HEK293 (cell line): ENCODE measurements at regions not wholly inside any gene's neighbourhood (a gene's known extent, or its start where the extent isn't known, plus 50 kb on each side); places are given as distances from the start of the nearest gene placed in this dataset.

Source experiments
- CTCF ChIA-PET: fragments of 350-600 bp; formaldehyde crosslinking; extraction: SDS; loops from one replicate; lab custom pipeline; 2021; ENCODE audit warnings: antibody characterized with exemption; lab: Yijun Ruan, JAX
- POLR2A ChIA-PET: fragments of 300-600 bp; formaldehyde crosslinking; extraction: SDS; loops from one replicate; lab custom pipeline; 2020; ENCODE audit warnings: antibody characterized with exemption, inconsistent platforms; lab: Yijun Ruan, JAX
- H3K27ac ChIP-seq: fragments of 200-500 bp; sonication (Bioruptor generic); 2 replicates; pipeline ENCODE4 v1.5.1; 2014; ENCODE audit warnings: low read depth, low read length, control low read depth, inconsistent platforms; ENCODE audit errors: extremely low read depth
- H3K36me3 ChIP-seq, 2 experiments: fragments of 200-500 bp in 1 of 2; sonication (Bioruptor generic) in 1 of 2; 1 replicate in 1 of 2; 2 replicates in 1 of 2; pipeline ENCODE4 v1.5.1; 2014 to 2017; ENCODE audit warnings: inconsistent platforms in 2 of 2, low read length in 2 of 2; ENCODE audit not compliant: control insufficient read depth in 2 of 2, insufficient read depth in 1 of 2
- H3K4me1 ChIP-seq: fragments of 200-500 bp; sonication (Bioruptor generic); 2 replicates; pipeline ENCODE4 v1.5.1; 2014; ENCODE audit warnings: mild to moderate bottlenecking, low read length, inconsistent platforms; ENCODE audit not compliant: control insufficient read depth, insufficient read depth
- H3K4me3 ChIP-seq: 2 replicates; pipeline ENCODE4 v1.5.1; 2011; ENCODE audit warnings: low read depth, mild to moderate bottlenecking, control low read depth, low read length, moderate library complexity
- H3K9me3 ChIP-seq: fragments of 200-500 bp; sonication (Bioruptor generic); 2 replicates; pipeline ENCODE4 v1.5.1; 2014; ENCODE audit warnings: low read depth, low read length, inconsistent platforms; ENCODE audit not compliant: control insufficient read depth, insufficient read depth
- FEZF1 ChIP-seq: fragments of 450-650 bp; formaldehyde crosslinking; IDR thresholded peaks from 2 replicates; pipeline ENCODE4 v1.5.1; 2016; ENCODE audit warnings: missing biosample characterization, missing genetic modification characterization
- GLI4 ChIP-seq: fragments of 450-650 bp; formaldehyde crosslinking; IDR thresholded peaks from 2 replicates; pipeline ENCODE4 v1.5.1; 2016; ENCODE audit warnings: missing biosample characterization, missing genetic modification characterization
- INSM2 ChIP-seq: fragments of 450-650 bp; formaldehyde crosslinking; IDR thresholded peaks from 2 replicates; pipeline ENCODE4 v1.5.1; 2016; ENCODE audit warnings: missing biosample characterization, missing genetic modification characterization
- KLF1 ChIP-seq: fragments of 450-650 bp; formaldehyde crosslinking; IDR thresholded peaks from 2 replicates; pipeline ENCODE4 v1.5.1; 2016; ENCODE audit warnings: missing biosample characterization, missing genetic modification characterization
- TSHZ1 ChIP-seq: fragments of 450-650 bp; formaldehyde crosslinking; IDR thresholded peaks from 2 replicates; pipeline ENCODE4 v1.5.1; 2016; ENCODE audit warnings: missing biosample characterization, missing genetic modification characterization, borderline replicate concordance
- ZBTB10 ChIP-seq: fragments of 450-650 bp; formaldehyde crosslinking; IDR thresholded peaks from 2 replicates; pipeline ENCODE4 v1.5.1; 2016; ENCODE audit warnings: missing biosample characterization, missing genetic modification characterization
- ZNF114 ChIP-seq: fragments of 450-650 bp; formaldehyde crosslinking; IDR thresholded peaks from 2 replicates; pipeline ENCODE4 v1.5.0; 2017; ENCODE audit warnings: missing biosample characterization, missing genetic modification characterization
- ZNF121 ChIP-seq: fragments of 450-650 bp; formaldehyde crosslinking; IDR thresholded peaks from 2 replicates; pipeline ENCODE4 v1.5.1; 2016; ENCODE audit warnings: missing biosample characterization, missing genetic modification characterization
- ZNF157 ChIP-seq: fragments of 450-650 bp; formaldehyde crosslinking; IDR thresholded peaks from 2 replicates; pipeline ENCODE4 v1.5.1; 2016; ENCODE audit warnings: missing biosample characterization, missing genetic modification characterization
- ZNF18 ChIP-seq: fragments of 450-650 bp; formaldehyde crosslinking; IDR thresholded peaks from 2 replicates; pipeline ENCODE4 v1.5.1; 2016; ENCODE audit warnings: missing biosample characterization, missing genetic modification characterization
- ZNF214 ChIP-seq: fragments of 450-650 bp; formaldehyde crosslinking; IDR thresholded peaks from 2 replicates; pipeline ENCODE4 v1.5.1; 2017; ENCODE audit warnings: missing biosample characterization, mild to moderate bottlenecking, missing genetic modification characterization, borderline replicate concordance
- ZNF37A ChIP-seq: fragments of 450-650 bp; IDR thresholded peaks from 2 replicates; pipeline ENCODE4 v1.5.1; 2018; ENCODE audit warnings: missing biosample characterization, missing genetic modification characterization
- ZNF596 ChIP-seq: fragments of 450-650 bp; IDR thresholded peaks from 2 replicates; pipeline ENCODE4 v1.5.0; 2018; ENCODE audit warnings: missing biosample characterization, mild to moderate bottlenecking, missing genetic modification characterization, moderate library complexity
- ZNF624 ChIP-seq: fragments of 450-650 bp; formaldehyde crosslinking; IDR thresholded peaks from 2 replicates; pipeline ENCODE4 v1.5.1; 2017; ENCODE audit warnings: missing biosample characterization, missing genetic modification characterization
- ZNF670 ChIP-seq: fragments of 450-650 bp; formaldehyde crosslinking; IDR thresholded peaks from 2 replicates; pipeline ENCODE4 v1.5.1; 2016; ENCODE audit warnings: missing biosample characterization, missing genetic modification characterization, low read depth
- ZNF791 ChIP-seq: fragments of 450-650 bp; formaldehyde crosslinking; IDR thresholded peaks from 2 replicates; pipeline ENCODE4 v1.5.1; 2016; ENCODE audit warnings: missing biosample characterization, missing genetic modification characterization
- TF ChIP-seq, protein P1 (sequence below): fragments of 450-650 bp; formaldehyde crosslinking; IDR thresholded peaks from 2 replicates; pipeline ENCODE4 v1.5.1; 2016; ENCODE audit warnings: missing biosample characterization, missing genetic modification characterization, borderline replicate concordance

- TF ChIP-seq ZNF214 (tag by site-specific recombination) = no peak
- no peak for TF ChIP-seq ZNF157 (tag by site-specific recombination)
- TF ChIP-seq, protein P1, sequence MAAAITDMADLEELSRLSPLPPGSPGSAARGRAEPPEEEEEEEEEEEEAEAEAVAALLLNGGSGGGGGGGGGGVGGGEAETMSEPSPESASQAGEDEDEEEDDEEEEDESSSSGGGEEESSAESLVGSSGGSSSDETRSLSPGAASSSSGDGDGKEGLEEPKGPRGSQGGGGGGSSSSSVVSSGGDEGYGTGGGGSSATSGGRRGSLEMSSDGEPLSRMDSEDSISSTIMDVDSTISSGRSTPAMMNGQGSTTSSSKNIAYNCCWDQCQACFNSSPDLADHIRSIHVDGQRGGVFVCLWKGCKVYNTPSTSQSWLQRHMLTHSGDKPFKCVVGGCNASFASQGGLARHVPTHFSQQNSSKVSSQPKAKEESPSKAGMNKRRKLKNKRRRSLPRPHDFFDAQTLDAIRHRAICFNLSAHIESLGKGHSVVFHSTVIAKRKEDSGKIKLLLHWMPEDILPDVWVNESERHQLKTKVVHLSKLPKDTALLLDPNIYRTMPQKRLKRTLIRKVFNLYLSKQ (tag by site-specific recombination) = no peak
- TF ChIP-seq ZNF121 (tag by site-specific recombination) = no peak
- TF ChIP-seq KLF1 (tag by site-specific recombination) = no peak
- TF ChIP-seq GLI4 = no peak
- TF ChIP-seq ZNF791 (tag by site-specific recombination) = no peak
- no peak for TF ChIP-seq FEZF1
- TF ChIP-seq ZBTB10 (tag by site-specific recombination) = no peak
- TF ChIP-seq ZNF624 (tag by site-specific recombination) = no peak
- no peak for TF ChIP-seq TSHZ1 (tag by site-specific recombination)
- no peak for TF ChIP-seq INSM2 (tag by site-specific recombination)
- no peak for TF ChIP-seq ZNF596 (tag by site-specific recombination)
- TF ChIP-seq ZNF670 (tag by site-specific recombination) = no peak
- TF ChIP-seq ZNF18 (tag by site-specific recombination) = no peak
- no peak for TF ChIP-seq ZNF37A (tag by site-specific recombination)
- no peak for TF ChIP-seq ZNF114 (tag by site-specific recombination)
- ChIA-PET CTCF (interaction anchor here (1.2 kb wide), 1 partner anchor 15 kb away, joined by 3 read pairs; no protein-coding TSS in a partner anchor), POLR2A (no interaction called here)
- H3K4me1 ChIP-seq = no peaks in the 10 kb centered on the region
- no peaks in the 10 kb centered on the region for H3K9me3 ChIP-seq
- no peak overlapping the region for H3K27ac ChIP-seq
- H3K36me3 ChIP-seq = no peaks in the 10 kb centered on the region
- H3K4me3 ChIP-seq = no peak overlapping the region
Measured at GRCh38 chr9:78927099-78927940, 630.4 kb downstream of the PSAT1 start.
